Fibroblast of lung (primary cell): ENCODE measurements at regions not wholly inside any gene's neighbourhood (a gene's known extent, or its start where the extent isn't known, plus 50 kb on each side); places are given as distances from the start of the nearest gene placed in this dataset.

Source experiments
- DNase-seq, 2 donors: peaks; one replicate each; pipeline versions ENCODE4 v3.0.0 to v3.0.0-alpha.2; 2010; ENCODE audit warnings: low read depth in 2 of 2
- H2AFZ ChIP-seq: 2 replicates; pipeline ENCODE4 v1.5.1; 2012; ENCODE audit warnings: low read length, control low read depth, inconsistent platforms
- H3K27ac ChIP-seq: 2 replicates; pipeline ENCODE4 v1.5.1; 2011; ENCODE audit warnings: low read length, control low read depth; ENCODE audit not compliant: insufficient read depth
- H3K27me3 ChIP-seq: 2 replicates; pipeline ENCODE4 v1.5.1; 2011; ENCODE audit warnings: mild to moderate bottlenecking, low read length; ENCODE audit not compliant: control insufficient read depth, insufficient read depth
- H3K36me3 ChIP-seq: 2 replicates; pipeline ENCODE4 v1.5.1; 2011; ENCODE audit warnings: low read length; ENCODE audit not compliant: control insufficient read depth, insufficient read depth
- H3K4me1 ChIP-seq: 2 replicates; pipeline ENCODE4 v1.5.1; 2011; ENCODE audit warnings: low read length; ENCODE audit not compliant: control insufficient read depth, insufficient read depth; ENCODE audit errors: extremely low read depth
- H3K4me2 ChIP-seq: 2 replicates; pipeline ENCODE4 v1.5.1; 2011; ENCODE audit warnings: low read length, control low read depth; ENCODE audit not compliant: insufficient read depth; ENCODE audit errors: extremely low read depth
- H3K4me3 ChIP-seq, 4 experiments: fragments of 200-600 bp in 1 of 4; sonication (generic) in 1 of 4; replicated peaks in 1 of 4; 2 replicates each; pipeline ENCODE4 v1.5.1; 2011 to 2016; ENCODE audit warnings: low read length in 4 of 4, low read depth in 3 of 4, mild to moderate bottlenecking in 3 of 4, control low read depth in 2 of 4, inconsistent platforms in 1 of 4, mixed read lengths in 1 of 4; ENCODE audit not compliant: insufficient read depth in 1 of 4; ENCODE audit errors: control extremely low read depth in 1 of 4
- H3K79me2 ChIP-seq: 2 replicates; pipeline ENCODE4 v1.5.1; 2012; ENCODE audit warnings: mild to moderate bottlenecking, low read length, inconsistent platforms; ENCODE audit not compliant: control insufficient read depth, insufficient read depth
- H3K9ac ChIP-seq: 2 replicates; pipeline ENCODE4 v1.5.1; 2011; ENCODE audit warnings: mild to moderate bottlenecking, low read length, control low read depth; ENCODE audit not compliant: insufficient read depth
- H3K9me3 ChIP-seq: 2 replicates; pipeline ENCODE4 v1.5.1; 2012; ENCODE audit warnings: low read depth, low read length; ENCODE audit not compliant: control insufficient read depth, insufficient read depth
- H4K20me1 ChIP-seq: 2 replicates; pipeline ENCODE4 v1.5.1; 2011; ENCODE audit warnings: low read length; ENCODE audit not compliant: control insufficient read depth, insufficient read depth; ENCODE audit errors: extremely low read depth
- CTCF ChIP-seq, 2 donors: IDR thresholded peaks in 1 of 2; conservative IDR thresholded peaks in 1 of 2; 1 replicate in 1 of 2; 2 replicates in 1 of 2; pipeline ENCODE4 v1.5.1; 2011 to 2012; ENCODE audit warnings: low read length in 2 of 2, control low read depth in 1 of 2, inconsistent platforms in 1 of 2, low read depth in 1 of 2, mild to moderate bottlenecking in 1 of 2
- EZH2 ChIP-seq: IDR thresholded peaks from 2 replicates; pipeline ENCODE4 v1.5.1; 2012; ENCODE audit warnings: low read length, control low read depth, mild to moderate bottlenecking; ENCODE audit errors: missing control alignments

GRCh38 chrX:85499400-85499799 is 119.9 kb upstream of the POF1B start:
- Histone ChIP-seq H3K9ac (no peak overlapping the region), H3K27ac (no peak overlapping the region), H3K79me2 (no peaks in the 10 kb centered on the region), H3K4me1 (no peaks in the 10 kb centered on the region), H4K20me1 (no peaks in the 10 kb centered on the region), H3K4me3 (no peak overlapping the region), H3K27me3 (no peaks in the 10 kb centered on the region), H3K9me3 (no peaks in the 10 kb centered on the region), H2AFZ (no peak overlapping the region), H3K36me3 (no peaks in the 10 kb centered on the region), H3K4me2 (no peak overlapping the region)
- TF ChIP-seq CTCF (conservative IDR thresholded peaks at IDR 0.05 in 1 of 2, IDR thresholded peaks at IDR 0.05 in 1 of 2; ENCODE audit: low read depth in 1 of 2, low read length in 2 of 2) (no peak), EZH2 (no peak)
- DNase-seq: no peak

GRCh38 chrX:85493821-85494220 is 114.4 kb upstream of the POF1B start:
- Histone ChIP-seq H3K79me2 (no peaks in the 10 kb centered on the region), H3K4me1 (no peaks in the 10 kb centered on the region), H3K9me3 (no peaks in the 10 kb centered on the region), H3K27me3 (no peaks in the 10 kb centered on the region), H3K4me3 (no peak overlapping the region), H3K36me3 (no peaks in the 10 kb centered on the region), H3K9ac (no peak overlapping the region), H3K27ac (no peak overlapping the region), H3K4me2 (no peak overlapping the region), H4K20me1 (no peaks in the 10 kb centered on the region), H2AFZ (no peak overlapping the region)
- no peak for TF ChIP-seq CTCF (conservative IDR thresholded peaks at IDR 0.05 in 1 of 2, IDR thresholded peaks at IDR 0.05 in 1 of 2; ENCODE audit: low read depth in 1 of 2, low read length in 2 of 2)
- TF ChIP-seq EZH2: no peak
- no peak for DNase-seq

- Histone ChIP-seq H4K20me1 (no peaks in the 10 kb centered on the region), H3K27me3 (no peaks in the 10 kb centered on the region), H2AFZ (no peak overlapping the region), H3K4me3 (no peak overlapping the region), H3K27ac (no peak overlapping the region), H3K4me2 (no peak overlapping the region), H3K79me2 (no peaks in the 10 kb centered on the region), H3K9ac (no peak overlapping the region), H3K9me3 (no peaks in the 10 kb centered on the region), H3K4me1 (no peaks in the 10 kb centered on the region), H3K36me3 (no peaks in the 10 kb centered on the region)
- no peak for DNase-seq
- TF ChIP-seq EZH2 (no peak), CTCF (conservative IDR thresholded peaks at IDR 0.05 in 1 of 2, IDR thresholded peaks at IDR 0.05 in 1 of 2; ENCODE audit: low read depth in 1 of 2, low read length in 2 of 2) (no peak)
Measured at GRCh38 chrX:85454295-85454694, 74.8 kb upstream of the POF1B start.
